HG02798 (cell line): ENCODE measurements at regions not wholly inside any gene's neighbourhood (a gene's known extent, or its start where the extent isn't known, plus 50 kb on each side); places are given as distances from the start of the nearest gene placed in this dataset.
"Not testable (repeated sequence)": the region's sequence is repeated elsewhere in the genome, so short reads cannot be mapped to it uniquely, and the experiment has no call there.

Experiments
- ATAC-seq: cut with Tn5 transposase; IDR thresholded peaks from one replicate; pipeline ENCODE4 v1.9.1; 2021; ENCODE audit warnings: mild to moderate bottlenecking; ENCODE audit not compliant: unreplicated experiment, poor library complexity

- no peak for ATAC-seq
Measured at GRCh38 chr21:35716876-35717565, 343.3 kb downstream of the SETD4 start.

- no peak for ATAC-seq
Measured at GRCh38 chr21:35713914-35714313, 346.4 kb downstream of the SETD4 start.

- no peak for ATAC-seq
Measured at GRCh38 chr21:35711661-35712060, 348.7 kb downstream of the SETD4 start.

GRCh38 chr21:35711213-35711612 is 349.1 kb downstream of the SETD4 start:
- ATAC-seq: no peak

- ATAC-seq: not testable (repeated sequence)
Measured at GRCh38 chr21:35709990-35710389, 350.3 kb downstream of the SETD4 start.

GRCh38 chr21:35705888-35706287 is 354.4 kb downstream of the SETD4 start:
- ATAC-seq: no peak

- ATAC-seq: no peak
Measured at GRCh38 chr21:35705237-35705887, 355.0 kb downstream of the SETD4 start.

GRCh38 chr21:35703704-35704103 is 356.6 kb downstream of the SETD4 start:
- ATAC-seq: no peak

- no peak for ATAC-seq
Measured at GRCh38 chr21:35699361-35699760, 361.0 kb downstream of the SETD4 start.

- ATAC-seq: no peak
Measured at GRCh38 chr21:35697321-35697808, 363.0 kb downstream of the SETD4 start.

GRCh38 chr21:35696644-35697043 is 363.7 kb downstream of the SETD4 start:
- no peak for ATAC-seq

- no peak for ATAC-seq
Measured at GRCh38 chr21:35692311-35692710, 368.0 kb downstream of the SETD4 start.

- no peak for ATAC-seq
Measured at GRCh38 chr21:35690436-35690835, 369.9 kb downstream of the SETD4 start.

GRCh38 chr21:35686156-35686555 is 374.2 kb downstream of the SETD4 start:
- no peak for ATAC-seq

- no peak for ATAC-seq
Measured at GRCh38 chr21:35683664-35684304, 376.5 kb downstream of the SETD4 start.

GRCh38 chr21:35682904-35683549 is 377.3 kb downstream of the SETD4 start:
- no peak for ATAC-seq

GRCh38 chr21:35681946-35682345 is 378.4 kb downstream of the SETD4 start:
- no peak for ATAC-seq

GRCh38 chr21:35679076-35679475 is 381.2 kb downstream of the SETD4 start:
- ATAC-seq: no peak

GRCh38 chr21:35678393-35678792 is 381.9 kb downstream of the SETD4 start:
- no peak for ATAC-seq

- ATAC-seq: no peak
Measured at GRCh38 chr21:35677298-35677841, 383.0 kb downstream of the SETD4 start.
